Fibroblast of skin of abdomen (primary cell): ENCODE measurements at regions not wholly inside any gene's neighbourhood (a gene's known extent, or its start where the extent isn't known, plus 50 kb on each side); places are given as distances from the start of the nearest gene placed in this dataset.

Experiments used
- DNase-seq: peaks from one replicate; pipeline ENCODE4 v3.0.0-alpha.2; 2013

DNA sequence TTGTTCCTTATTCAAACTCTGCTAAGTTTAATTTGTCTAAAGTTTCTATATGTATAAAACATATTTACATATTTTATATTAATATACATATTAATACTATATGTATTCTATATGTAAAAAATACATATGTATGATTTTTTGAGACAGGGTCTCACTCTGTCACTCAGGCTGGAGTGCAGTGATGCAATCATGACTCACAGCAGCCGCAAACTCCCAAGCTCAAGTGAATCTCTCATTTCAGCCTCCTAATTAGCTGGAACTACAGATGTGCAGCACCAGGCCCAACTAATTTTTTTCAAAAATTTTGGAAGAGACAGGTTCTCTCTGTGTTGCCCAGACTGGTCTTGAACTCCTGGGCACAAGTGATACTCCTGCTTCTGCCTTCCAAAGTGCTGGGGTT, 684.9 kb downstream of the TRAM1L1 start:
- DNase-seq = peak; percentile 45

DNA sequence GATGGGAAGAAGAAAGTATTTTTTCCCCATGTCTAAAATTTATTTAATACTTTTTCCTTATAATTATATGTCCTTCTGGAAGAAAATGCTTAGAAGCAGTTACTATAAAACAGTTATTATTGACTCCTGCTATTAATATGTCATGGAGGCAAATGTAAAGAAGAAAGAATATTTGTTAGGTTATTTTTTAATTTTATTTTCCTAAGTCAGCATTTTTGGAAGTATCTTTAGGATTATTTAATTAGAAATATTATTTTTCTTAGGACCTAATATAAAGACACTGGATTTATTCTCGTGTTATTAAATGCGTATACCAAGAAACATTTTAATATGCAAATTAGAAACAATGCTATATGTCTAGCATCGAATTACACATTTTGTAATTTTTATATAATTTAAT, 687.7 kb downstream of the TRAM1L1 start:
- DNase-seq = no peak

DNA sequence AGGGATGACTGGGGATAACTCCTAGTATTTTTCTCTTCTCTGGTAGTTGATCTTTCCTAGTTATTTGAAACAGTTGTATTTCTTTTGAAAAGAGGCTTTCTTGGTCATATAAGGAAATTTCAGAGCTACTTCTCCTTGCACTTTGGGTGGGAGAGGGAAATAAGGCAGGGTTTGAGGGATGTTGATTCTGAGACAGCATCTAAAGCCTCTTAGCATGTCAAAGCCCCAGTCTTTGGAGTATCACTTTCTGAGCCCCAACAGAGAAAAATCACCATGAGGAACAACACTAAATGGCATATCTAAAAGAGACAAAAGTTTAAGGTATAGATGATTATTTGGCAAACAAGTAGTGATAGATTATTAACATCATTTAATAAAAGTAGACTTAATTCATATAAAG, 688.1 kb downstream of the TRAM1L1 start:
- DNase-seq = no peak

DNA sequence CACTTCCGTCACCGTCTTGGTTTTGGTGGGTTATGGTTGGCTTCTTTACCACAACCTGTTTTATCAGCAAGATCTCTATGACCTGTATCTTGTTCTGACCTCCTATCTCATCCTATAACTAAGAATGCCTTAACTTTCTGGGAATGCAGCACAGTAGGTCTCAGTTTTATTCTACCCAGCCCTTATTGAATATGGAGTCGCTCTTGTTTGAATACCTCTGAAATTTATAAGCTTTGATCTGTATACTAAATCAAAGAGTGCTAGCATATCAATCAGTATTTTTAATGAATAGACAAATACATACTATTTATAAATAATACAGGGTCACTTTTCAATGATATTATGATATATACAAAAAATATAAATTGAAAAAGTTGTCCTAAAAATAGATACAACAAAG, 690.0 kb downstream of the TRAM1L1 start:
- no peak for DNase-seq

DNA sequence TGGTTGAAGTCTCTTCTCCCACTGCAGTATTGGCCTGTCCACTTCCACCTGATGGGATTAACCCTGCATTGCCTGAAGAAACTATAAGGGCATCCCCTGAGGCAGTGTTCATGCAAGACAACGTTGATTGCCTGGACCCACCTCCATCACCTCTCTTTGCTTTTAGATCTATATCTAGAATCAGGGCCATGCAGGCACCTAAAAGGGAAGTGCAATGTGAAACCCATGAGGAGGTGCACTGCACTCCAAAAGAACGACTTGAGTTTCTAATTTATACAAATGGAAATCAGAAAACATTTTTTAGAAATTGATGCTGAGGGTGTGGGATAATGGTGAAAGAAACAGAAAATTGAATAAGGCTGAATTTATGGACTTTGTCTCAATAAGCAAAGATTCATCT, 694.4 kb downstream of the TRAM1L1 start:
- no peak for DNase-seq

DNA sequence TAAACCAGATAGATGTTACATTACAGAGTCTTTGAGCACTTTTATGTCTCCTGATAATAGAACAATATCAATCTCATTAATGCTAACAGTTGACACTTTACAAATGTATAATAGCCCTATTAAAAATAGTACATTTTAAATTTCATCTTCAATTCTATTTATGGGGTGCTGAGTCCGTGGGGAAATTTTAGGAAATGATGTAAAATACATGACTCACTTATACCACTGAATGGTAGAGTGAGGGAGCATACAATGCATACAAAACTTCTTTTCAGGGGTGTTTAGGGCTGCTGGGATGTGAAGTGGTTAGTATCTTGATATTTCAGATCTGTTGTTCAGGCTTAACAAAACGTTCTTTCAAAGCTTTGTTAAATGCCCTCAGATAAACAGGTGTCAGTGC, 696.2 kb downstream of the TRAM1L1 start:
- DNase-seq = no peak

DNA sequence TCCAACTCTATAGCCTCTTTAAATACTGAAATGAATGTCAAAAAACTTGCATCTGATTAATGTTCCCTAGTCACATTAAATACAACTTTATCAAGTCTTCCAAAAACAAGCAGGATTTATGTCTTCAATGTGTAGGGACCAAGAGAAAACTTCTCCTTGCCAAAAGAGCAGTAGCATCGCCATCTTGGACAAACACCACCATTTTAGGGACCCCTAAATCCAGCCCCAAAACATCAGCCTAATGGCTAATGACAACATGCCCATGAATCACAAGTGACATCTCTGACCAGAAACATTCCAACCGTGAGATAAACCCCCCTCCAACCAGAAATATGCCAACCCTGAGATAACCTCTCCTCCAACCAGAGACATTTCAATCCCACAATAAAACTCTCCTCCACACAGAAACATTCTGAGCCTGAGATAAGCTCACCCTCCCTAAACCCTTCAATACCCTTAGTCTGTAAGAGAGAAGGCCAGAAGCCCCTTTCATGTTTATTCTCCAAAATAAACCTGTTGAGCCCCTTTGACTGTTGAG, 697.4 kb downstream of the TRAM1L1 start:
- DNase-seq = peak; percentile 5

DNA sequence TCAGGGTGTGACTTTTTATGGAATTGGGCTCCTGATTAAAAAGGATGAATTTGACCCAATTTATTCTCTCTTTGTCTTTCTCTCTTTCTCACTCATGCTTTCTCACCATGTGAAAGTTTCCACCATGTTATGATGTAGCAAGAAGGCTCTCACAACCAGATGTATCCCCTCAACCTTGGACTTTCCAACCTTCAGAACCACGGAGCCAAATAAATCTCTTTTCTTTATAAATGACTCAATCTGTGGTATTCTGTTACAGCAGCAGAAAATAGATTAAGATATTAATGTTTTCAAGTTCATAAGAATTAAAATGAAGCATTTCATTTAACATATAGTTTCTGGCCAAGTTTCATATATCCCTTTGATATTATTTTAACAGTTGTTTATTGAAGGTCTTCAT, 698.5 kb downstream of the TRAM1L1 start:
- DNase-seq = peak; percentile 10

DNA sequence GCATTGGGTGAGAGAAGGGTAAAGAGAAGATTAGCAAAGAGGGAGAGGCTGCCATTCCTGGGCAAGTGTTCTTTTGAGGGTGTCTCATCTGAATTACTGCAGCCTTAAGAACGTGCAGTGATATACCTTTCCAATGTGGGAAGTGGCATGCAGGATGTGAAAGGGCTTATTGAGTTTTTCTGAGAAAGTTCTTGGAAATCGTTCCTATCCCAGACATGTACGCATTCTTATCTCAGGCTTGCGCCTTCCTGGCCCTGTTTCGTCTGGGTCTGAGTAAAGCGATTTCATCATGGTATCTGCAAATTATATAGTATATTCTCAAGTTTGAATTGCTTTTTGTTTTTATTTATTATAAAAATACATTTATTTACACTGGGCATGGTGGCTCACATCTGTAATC, 699.8 kb downstream of the TRAM1L1 start:
- no peak for DNase-seq

DNA sequence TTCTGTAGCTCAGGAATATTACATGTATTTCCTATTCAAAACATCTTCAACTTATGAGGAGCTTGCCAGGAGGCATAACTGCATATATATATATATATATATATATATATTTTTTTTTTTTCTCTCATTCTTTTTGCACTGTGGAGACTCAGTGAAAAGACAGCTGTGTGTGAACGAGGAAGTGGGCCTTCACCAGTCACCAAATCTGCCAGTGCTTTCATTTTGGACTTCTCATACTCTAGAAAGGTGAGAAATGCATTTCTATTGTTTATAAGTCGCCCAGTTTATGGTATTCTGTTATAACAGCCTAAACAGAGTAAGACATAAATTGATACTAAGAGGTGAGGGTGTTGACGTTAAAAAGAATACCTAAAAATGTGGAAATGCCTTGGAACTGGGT, 710.6 kb downstream of the TRAM1L1 start:
- DNase-seq = no peak

DNA sequence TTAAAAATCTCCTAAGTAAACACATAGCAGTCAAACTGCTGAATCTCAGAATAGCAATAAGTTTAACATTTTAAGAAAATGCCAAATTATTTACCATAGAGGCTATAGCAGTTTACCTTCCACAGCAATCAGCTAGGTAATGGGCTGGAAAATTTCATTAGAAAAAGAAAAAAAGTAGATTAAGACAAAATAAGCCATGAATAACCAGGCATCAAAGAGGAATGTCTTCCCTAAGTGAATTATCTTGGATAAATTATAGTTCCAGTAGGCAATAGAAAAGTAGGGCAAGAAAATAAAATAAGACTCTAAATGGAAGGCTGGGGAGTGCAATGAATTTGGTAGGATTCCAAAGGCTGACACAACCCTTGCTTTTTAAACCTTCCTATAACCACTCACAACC, 722.8 kb downstream of the TRAM1L1 start:
- DNase-seq = no peak

DNA sequence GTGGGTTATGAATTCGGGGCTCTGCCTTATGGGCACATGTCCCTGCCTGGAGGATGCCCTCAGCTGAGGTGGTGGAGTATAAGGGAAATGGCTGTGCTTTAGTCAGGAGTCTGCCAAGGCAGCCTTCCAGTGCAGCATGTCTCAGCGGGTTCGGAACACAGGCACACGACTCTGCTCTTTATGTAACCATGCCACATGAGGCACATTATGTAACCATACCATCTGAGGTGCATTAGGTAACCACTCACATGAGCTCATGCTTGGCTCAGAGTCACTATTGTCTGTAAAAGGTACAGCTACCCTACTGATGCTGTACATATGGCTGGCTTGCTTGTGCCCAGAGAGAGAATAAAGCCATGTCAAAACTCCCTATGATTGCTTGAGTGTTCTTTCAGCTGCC, 723.6 kb downstream of the TRAM1L1 start:
- peak; percentile 3 for DNase-seq

DNA sequence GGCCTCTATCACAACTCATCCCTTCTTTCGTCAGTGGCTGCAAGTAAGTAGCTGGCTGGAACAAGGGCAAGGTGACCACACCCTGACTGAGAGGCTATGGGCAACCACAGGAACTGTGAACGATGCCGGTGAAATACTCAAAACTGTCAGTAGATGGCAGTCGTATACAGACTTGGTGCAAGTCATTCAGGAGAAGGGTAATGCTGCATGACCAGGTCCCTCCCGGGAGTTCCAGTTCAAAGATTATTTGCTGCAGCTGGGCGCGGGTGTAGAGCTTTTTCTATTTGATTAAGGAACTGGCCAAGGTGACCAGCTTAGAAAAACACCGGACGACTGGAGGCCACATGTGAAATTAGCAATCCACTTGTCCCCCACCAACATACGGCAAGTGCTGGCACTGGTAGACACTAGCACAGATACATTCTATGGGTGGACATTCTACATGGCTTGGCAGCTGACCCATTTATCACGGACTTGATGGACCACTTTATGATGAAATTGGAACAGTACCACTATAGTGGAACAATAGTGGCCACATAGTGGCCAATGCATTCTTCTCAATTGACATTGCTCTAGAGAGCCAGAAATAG, 726.6 kb downstream of the TRAM1L1 start:
- peak; percentile 66 for DNase-seq

DNA sequence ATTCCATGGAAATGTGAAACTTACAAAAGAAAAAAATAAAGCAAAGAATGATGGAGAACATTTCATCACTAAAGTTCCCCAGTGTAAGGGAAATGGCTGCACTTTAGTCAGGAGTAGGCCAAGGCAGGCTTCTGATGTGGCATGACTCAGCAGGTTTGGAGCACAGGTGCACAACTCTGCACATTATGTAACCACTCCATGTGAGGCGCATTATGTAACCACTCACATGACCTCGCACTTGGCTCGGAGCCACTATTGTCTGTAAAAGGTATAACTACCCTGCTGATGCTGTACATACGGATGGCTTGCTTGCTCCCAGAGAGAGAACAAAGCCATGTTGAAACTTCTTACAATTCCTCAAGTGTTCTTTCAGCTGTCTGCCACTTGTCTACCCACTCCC, 727.6 kb downstream of the TRAM1L1 start:
- peak; percentile 2 for DNase-seq

DNA sequence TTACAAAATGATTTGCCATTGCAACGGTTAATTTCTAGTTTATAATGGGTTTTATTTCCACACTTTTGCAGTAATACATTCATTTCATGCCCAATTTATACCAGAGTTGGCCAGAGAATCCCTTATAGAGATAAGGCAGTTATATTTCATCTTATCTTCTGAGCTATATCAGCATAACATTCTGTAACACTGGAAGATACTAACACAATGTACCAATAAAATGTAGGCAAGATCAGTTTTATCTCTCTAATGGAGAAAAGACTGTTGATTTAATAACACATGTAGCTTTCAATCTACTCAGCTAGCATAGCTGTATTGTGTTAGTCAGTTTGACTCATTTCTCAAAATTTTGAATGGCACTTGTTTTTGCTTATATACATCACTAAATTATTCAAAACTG, 738.6 kb downstream of the TRAM1L1 start:
- DNase-seq = no peak

DNA sequence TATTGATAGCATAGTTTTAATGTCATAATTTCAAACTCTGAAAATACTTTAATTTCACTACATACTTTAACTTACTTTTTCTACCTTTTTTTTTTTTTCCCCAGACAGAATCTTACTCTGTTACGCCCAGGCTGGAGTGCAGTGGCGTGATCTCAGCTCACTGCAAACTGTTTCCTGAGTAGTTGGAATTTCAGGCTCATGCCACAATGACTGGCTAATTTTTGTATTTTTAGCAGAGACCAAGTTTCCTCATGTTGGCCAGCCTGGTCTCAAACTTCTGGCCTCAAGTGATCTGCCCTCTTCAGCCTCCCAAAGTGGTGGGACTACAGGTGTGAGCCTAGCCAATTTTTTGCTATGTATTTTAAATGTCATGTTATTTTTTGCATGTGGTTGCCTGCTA, 741.6 kb downstream of the TRAM1L1 start:
- no peak for DNase-seq

DNA sequence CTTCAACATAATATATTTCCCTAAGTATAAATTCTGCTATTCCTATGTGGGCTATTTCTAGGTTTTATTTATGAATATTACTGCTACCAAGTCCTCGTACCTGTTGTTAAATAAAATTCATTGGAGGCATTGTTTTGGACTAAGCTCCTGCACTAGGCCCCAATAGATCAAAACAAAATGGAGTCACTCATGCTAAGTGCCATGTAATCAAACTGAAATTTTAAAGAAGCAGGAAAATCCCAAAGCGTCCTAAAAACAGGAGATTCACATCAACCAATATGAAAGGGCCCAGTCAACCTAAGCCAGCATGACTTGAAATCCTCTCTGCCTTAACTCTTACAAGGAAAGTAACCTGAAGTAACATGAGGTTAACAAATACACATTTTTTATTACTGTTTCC, 743.2 kb downstream of the TRAM1L1 start:
- DNase-seq = no peak

DNA sequence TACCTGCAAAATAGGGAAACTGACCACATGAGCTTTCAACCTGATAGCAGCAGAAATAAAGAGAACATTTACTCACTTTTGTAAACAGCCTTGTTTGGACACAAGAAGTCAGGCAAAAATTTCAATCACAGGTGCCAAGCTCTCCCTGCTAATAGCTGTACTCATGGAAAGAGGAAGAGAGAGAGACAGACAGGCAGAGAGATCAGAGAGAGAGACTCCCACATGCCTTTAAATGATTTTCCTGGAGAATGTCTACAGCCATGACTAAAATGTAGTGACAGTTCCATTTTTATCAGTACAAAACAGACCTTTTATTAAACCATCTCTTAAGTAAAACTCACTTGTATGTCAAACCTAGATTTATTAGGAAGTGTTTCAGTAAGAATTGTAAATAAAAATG, 752.9 kb downstream of the TRAM1L1 start:
- DNase-seq = no peak

DNA sequence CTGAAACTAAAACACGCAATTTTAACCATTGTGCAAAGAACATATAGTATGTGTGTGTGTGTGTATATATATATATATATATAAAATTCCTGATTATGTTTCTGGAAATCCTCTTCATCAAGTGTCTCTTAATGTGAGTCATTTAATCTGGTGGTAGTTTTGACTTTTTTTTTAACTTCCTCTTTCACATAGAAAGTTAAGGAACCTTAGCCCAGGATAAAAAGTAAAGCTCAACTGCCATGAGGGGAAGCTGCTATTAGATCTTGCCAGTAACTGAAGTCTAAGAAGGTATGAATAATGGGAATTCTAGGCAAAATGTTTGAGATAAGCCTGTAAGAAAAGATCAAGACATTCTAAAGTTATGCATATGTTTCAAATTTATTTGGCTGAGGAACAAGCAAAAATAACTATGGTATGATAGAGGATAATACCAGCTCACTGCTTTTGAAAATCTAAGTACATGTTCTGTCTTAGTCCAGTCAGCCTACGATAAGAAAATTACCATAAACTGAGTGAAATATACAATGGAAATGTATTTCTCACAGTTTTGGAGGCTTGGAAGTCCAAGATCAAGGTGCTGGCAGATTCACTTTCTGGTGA, 757.0 kb downstream of the TRAM1L1 start:
- DNase-seq = no peak

DNA sequence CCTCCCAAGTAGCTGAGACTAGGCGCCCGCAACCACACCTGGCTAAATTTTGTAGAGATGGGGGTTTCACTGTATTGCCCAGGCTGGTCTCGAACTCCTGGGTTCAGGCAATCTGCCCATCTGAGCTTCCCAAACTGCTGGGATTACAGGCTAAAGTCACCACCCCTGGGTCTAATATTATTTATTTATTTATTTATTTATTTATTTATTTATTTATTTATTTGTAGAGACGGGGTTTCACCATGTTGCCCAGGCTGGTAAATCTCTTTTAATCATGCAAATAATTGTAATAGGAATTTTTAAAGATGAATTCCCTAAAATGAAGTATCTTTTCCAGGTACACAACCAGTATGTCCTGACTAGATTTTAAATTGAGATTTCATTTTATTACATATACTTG, 761.8 kb downstream of the TRAM1L1 start:
- no peak for DNase-seq

DNA sequence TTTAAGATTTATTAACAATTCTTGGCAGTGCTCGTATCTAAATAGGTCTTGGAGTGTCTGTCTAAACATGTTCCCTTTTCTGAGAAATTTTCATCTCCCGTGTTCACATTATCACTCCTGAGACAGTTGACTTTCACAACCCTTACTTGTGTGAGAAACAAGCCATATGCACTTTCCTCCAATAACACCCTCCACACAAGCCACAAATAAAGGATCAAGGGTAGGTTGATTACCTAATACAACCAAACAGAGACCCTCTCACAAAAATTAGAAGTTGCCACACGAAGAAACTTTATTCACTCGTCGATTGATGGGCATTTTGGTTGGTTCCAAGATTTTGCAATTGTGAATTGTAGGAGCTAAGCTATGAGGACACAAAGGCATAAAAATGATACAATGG, 763.9 kb downstream of the TRAM1L1 start:
- DNase-seq = no peak

DNA sequence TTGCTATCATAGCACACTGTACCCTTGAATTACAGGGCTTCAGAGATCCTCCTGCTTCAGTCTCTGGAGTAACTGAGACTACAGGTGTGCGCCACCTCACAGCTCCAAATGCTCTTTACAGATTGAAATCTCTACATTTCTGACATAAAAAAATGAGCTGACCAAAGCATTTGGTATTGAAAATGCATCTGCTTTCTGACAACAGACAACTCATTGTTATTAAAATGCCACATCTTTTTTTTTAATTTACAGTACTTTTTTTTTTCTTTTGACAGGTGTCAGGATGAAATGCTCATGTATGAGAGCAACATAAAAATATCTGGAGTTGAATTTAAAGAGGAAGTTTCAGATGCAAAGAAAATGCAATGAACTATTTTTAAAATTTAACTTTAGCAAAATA, 764.5 kb downstream of the TRAM1L1 start:
- DNase-seq = no peak

DNA sequence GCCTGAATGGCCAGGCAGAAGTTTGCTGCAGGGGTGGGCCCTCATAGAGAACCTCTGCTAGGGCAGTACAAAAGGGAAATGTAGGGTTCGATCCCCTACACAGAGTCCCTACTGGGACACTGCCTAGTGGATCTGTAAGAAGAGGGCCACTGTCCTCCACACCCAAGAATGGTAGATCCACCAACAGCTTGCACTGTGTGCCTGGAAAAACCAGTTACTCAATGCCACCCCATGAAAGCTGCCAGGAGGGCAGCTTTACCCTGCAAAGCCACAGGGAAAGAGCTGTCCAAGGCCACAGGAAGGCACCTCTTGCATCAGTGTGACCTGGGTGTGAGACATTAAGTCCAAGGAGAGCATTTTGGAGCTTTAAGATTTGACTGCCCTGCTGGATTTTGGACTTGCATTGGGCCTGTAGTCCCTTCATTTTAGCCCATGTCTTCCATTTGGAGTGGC, 781.6 kb downstream of the TRAM1L1 start:
- no peak for DNase-seq

DNA sequence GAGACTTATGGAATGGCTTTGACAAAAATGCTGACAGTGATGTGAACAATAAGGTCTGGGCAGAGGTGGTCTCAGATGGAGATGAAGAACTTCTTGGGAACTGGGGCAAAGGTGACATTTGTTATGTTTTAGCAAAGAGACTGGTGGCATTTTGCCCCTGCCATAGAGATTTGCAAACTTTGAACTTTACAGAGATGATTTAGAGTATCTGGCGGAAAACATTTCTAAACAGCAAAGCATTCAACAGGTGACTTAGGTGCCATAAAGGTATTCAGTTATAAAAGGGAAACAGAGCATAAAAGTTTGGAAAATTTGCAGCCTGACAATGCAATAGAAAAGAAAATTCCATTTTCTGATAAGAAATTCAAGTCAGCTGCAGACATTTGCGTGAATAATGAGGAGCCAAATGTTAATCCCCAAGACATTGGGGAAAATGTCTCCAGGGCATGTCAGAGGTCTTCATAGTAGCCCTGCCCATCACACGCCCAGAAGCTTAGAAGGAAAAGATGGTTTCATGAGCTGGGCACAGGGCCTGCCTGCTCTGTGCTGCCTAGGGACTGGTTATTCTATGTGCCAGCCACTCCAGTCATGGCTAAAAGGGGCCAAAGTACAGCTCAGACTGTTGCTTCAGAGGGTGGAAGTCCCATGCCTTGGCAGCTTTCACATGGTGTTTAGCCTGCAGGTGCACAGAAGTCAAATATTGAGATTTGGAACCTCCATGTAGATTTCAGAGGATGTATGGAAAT, 782.2 kb downstream of the TRAM1L1 start:
- DNase-seq = no peak
